GM23338 (cell line): ENCODE measurements at regions not wholly inside any gene's neighbourhood (a gene's known extent, or its start where the extent isn't known, plus 50 kb on each side); places are given as distances from the start of the nearest gene placed in this dataset.

ENCODE experiments used
- CREB1 ChIP-seq: fragments of 250-450 bp; sonication (Bioruptor Pico); IDR thresholded peaks from 2 replicates; pipeline ENCODE4 v1.5.0; 2020; ENCODE audit warnings: low read depth, mild to moderate bottlenecking, moderate library complexity
- EZH2 ChIP-seq: fragments of 200-600 bp; sonication (generic); IDR thresholded peaks from one replicate; pipeline ENCODE4 v1.8.0; 2017; ENCODE audit warnings: antibody characterized with exemption, mild to moderate bottlenecking, low read depth; ENCODE audit not compliant: unreplicated experiment
- EZH2phosphoT487 ChIP-seq: fragments of 200-600 bp; sonication (generic); IDR thresholded peaks from one replicate; pipeline ENCODE4 v1.8.1; 2018; ENCODE audit warnings: antibody characterized with exemption; ENCODE audit not compliant: unreplicated experiment
- JUNB ChIP-seq: IDR thresholded peaks from one replicate; pipeline ENCODE4 v1.6.1; 2016; ENCODE audit warnings: antibody characterized with exemption; ENCODE audit not compliant: unreplicated experiment
- POLR2AphosphoS5 ChIP-seq: IDR thresholded peaks from 2 replicates; pipeline ENCODE4 v1.6.1; 2016; ENCODE audit warnings: antibody characterized with exemption, low read depth
- ZNF114 ChIP-seq: fragments of 250-450 bp; sonication (Bioruptor Pico); IDR thresholded peaks from 2 replicates; pipeline ENCODE4 v1.5.0; 2020; ENCODE audit warnings: mild to moderate bottlenecking, moderate library complexity
- TF ChIP-seq, protein P1 (sequence below), 2 experiments: fragments of 200-600 bp in 1 of 2; sonication (generic) in 1 of 2; conservative IDR thresholded peaks; 2 replicates each; pipeline versions ENCODE4 v1.5.1 to v1.6.1; 2016 to 2017; ENCODE audit warnings: antibody characterized with exemption in 2 of 2, low read depth in 2 of 2, mild to moderate bottlenecking in 2 of 2, moderate library complexity in 1 of 2
- TF ChIP-seq, protein P2 (sequence below): IDR thresholded peaks from one replicate; pipeline ENCODE4 v1.6.1; 2018; ENCODE audit warnings: antibody characterized with exemption; ENCODE audit not compliant: unreplicated experiment

DNA sequence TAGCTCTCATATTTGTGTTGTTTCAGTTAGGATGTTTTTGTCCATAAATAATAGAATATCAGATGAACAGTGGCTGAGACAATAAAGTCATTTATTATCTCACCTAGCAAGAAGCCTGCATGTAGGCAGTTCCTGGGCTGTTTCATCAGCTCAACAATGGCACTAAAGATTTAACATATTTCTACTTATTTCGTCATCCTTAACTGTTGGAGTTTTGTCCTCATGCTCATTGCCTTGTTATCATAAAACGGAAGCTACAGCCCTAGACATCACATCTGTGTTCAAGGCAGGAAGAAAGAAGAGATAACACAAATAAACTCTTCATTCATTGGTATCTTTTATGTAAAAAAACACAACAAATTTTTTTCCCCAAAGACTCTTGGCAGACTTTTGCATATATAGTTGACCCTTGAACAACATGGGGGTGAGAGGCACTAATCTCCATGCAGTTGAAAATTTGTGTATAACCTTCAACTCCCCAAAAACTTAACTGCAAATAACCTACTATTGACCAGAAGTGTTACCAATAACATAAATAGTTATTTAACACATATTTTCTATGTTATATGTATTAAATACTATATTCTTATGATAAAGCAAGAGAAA, 277.2 kb upstream of the ADRA1B start:
- TF ChIP-seq JUNB, result no peak
- TF ChIP-seq POLR2AphosphoS5, result no peak
- TF ChIP-seq, protein P1, sequence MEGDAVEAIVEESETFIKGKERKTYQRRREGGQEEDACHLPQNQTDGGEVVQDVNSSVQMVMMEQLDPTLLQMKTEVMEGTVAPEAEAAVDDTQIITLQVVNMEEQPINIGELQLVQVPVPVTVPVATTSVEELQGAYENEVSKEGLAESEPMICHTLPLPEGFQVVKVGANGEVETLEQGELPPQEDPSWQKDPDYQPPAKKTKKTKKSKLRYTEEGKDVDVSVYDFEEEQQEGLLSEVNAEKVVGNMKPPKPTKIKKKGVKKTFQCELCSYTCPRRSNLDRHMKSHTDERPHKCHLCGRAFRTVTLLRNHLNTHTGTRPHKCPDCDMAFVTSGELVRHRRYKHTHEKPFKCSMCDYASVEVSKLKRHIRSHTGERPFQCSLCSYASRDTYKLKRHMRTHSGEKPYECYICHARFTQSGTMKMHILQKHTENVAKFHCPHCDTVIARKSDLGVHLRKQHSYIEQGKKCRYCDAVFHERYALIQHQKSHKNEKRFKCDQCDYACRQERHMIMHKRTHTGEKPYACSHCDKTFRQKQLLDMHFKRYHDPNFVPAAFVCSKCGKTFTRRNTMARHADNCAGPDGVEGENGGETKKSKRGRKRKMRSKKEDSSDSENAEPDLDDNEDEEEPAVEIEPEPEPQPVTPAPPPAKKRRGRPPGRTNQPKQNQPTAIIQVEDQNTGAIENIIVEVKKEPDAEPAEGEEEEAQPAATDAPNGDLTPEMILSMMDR (conservative IDR thresholded peaks at IDR 0.05; ENCODE audit: low read depth in 2 of 2), result no peak
- no peak for TF ChIP-seq EZH2
- TF ChIP-seq, protein P2, sequence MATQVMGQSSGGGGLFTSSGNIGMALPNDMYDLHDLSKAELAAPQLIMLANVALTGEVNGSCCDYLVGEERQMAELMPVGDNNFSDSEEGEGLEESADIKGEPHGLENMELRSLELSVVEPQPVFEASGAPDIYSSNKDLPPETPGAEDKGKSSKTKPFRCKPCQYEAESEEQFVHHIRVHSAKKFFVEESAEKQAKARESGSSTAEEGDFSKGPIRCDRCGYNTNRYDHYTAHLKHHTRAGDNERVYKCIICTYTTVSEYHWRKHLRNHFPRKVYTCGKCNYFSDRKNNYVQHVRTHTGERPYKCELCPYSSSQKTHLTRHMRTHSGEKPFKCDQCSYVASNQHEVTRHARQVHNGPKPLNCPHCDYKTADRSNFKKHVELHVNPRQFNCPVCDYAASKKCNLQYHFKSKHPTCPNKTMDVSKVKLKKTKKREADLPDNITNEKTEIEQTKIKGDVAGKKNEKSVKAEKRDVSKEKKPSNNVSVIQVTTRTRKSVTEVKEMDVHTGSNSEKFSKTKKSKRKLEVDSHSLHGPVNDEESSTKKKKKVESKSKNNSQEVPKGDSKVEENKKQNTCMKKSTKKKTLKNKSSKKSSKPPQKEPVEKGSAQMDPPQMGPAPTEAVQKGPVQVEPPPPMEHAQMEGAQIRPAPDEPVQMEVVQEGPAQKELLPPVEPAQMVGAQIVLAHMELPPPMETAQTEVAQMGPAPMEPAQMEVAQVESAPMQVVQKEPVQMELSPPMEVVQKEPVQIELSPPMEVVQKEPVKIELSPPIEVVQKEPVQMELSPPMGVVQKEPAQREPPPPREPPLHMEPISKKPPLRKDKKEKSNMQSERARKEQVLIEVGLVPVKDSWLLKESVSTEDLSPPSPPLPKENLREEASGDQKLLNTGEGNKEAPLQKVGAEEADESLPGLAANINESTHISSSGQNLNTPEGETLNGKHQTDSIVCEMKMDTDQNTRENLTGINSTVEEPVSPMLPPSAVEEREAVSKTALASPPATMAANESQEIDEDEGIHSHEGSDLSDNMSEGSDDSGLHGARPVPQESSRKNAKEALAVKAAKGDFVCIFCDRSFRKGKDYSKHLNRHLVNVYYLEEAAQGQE, result no peak
- no peak for TF ChIP-seq EZH2phosphoT487
- TF ChIP-seq CREB1 (CRISPR knock-in tag), result no peak
- no peak for TF ChIP-seq ZNF114 (CRISPR knock-in tag)
